ENCODE measurements at regions not wholly inside any gene's neighbourhood (a gene's known extent, or its start where the extent isn't known, plus 50 kb on each side); places are given as distances from the start of the nearest gene placed in this dataset.

DNA sequence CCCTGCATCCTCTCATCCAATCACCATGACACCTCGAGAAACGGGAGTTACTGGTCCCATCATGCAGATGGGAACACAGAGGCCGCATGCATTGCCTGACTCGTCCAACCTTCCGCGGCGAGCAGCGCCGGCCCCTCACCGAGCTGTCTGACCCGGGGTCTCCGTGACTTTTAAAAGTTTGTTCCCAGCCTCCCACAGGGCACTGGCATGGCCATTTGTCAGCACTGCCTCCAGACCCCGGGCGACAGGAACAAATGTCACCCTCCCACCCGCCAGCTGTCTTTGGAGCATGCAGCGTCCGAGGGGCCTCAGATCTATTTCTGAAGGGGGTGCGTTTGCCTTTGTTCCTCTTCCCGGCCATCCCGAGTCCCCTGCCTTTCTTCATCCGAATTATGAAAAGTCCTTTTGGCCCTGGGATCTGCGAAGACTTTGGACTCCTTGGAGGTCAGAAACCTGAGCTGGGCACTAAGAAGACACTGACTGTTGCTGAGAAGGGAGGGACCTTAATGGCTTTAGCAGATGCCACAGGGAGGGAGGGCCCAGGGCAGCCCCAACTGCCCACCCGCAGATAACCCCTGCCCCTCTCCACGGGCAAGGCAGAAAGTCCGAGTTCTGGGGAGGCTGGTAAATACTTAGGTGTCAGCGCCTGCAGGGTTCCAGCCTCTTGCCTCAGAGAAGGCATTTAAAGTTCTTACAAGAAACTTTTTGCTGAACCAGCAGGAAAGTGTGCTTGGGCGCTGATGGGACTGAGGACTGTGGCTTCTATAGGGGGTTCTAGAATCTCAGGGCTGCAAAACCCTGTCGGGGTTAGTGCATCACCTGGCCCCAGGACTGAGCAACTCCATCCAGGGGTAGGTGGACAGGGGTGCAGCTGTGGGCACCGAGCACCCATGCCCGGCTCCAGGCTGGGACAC is 348.1 kb downstream of the FOXL1 start:
- TF ChIP-seq, protein P1, sequence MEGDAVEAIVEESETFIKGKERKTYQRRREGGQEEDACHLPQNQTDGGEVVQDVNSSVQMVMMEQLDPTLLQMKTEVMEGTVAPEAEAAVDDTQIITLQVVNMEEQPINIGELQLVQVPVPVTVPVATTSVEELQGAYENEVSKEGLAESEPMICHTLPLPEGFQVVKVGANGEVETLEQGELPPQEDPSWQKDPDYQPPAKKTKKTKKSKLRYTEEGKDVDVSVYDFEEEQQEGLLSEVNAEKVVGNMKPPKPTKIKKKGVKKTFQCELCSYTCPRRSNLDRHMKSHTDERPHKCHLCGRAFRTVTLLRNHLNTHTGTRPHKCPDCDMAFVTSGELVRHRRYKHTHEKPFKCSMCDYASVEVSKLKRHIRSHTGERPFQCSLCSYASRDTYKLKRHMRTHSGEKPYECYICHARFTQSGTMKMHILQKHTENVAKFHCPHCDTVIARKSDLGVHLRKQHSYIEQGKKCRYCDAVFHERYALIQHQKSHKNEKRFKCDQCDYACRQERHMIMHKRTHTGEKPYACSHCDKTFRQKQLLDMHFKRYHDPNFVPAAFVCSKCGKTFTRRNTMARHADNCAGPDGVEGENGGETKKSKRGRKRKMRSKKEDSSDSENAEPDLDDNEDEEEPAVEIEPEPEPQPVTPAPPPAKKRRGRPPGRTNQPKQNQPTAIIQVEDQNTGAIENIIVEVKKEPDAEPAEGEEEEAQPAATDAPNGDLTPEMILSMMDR (IDR thresholded peaks at IDR 0.05; ENCODE audit: insufficient read depth, low read depth, low read length): no peak
- TF ChIP-seq EZH2 (IDR thresholded peaks at IDR 0.05; ENCODE audit: insufficient read depth, low read length): no peak

Measured in astrocyte (in vitro differentiated cells and primary cell).